Neural cell (in vitro differentiated cells): ENCODE measurements at regions not wholly inside any gene's neighbourhood (a gene's known extent, or its start where the extent isn't known, plus 50 kb on each side); places are given as distances from the start of the nearest gene placed in this dataset.

Source experiments
- EP300 ChIP-seq: fragments of 450-650 bp; conservative IDR thresholded peaks from 2 replicates; pipeline ENCODE4 v1.6.1; 2014; ENCODE audit warnings: antibody characterized with exemption, mild to moderate bottlenecking, moderate library complexity; ENCODE audit not compliant: poor library complexity, severe bottlenecking
- MXI1 ChIP-seq: fragments of 450-650 bp; conservative IDR thresholded peaks from 2 replicates; pipeline ENCODE4 v1.6.1; 2014; ENCODE audit warnings: antibody characterized with exemption, mild to moderate bottlenecking; ENCODE audit not compliant: poor library complexity, severe bottlenecking
- POLR2AphosphoS5 ChIP-seq: IDR thresholded peaks from 2 replicates; pipeline ENCODE4 v1.6.1; 2012
- SMC3 ChIP-seq: fragments of 450-650 bp; conservative IDR thresholded peaks from 2 replicates; pipeline ENCODE4 v1.6.1; 2014; ENCODE audit warnings: antibody characterized with exemption, mild to moderate bottlenecking, moderate library complexity; ENCODE audit not compliant: poor library complexity
- TF ChIP-seq, protein P1 (sequence below): fragments of 450-650 bp; IDR thresholded peaks from 2 replicates; pipeline ENCODE4 v1.5.1; 2014; ENCODE audit warnings: antibody characterized with exemption, mild to moderate bottlenecking, moderate library complexity; ENCODE audit not compliant: poor library complexity, severe bottlenecking

DNA sequence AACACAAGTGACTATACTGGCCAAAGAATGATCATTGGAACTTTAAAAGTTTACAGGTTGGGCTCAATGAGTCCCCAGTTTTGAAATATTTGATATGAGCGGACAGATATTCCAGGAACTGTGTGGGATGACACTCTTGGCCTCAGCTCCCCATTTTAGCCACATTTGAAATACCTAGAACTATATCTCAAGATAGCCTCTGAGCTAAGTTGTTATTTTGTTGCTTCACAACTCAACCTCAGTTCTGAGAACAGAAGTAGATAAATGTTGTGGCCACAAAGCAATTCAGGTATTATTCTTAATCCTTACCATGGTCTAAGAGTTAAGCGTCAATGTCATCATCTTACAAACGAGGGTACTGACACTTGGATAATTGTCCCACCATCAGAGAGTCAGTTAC is 172.2 kb upstream of the SETBP1 start:
- TF ChIP-seq, protein P1, sequence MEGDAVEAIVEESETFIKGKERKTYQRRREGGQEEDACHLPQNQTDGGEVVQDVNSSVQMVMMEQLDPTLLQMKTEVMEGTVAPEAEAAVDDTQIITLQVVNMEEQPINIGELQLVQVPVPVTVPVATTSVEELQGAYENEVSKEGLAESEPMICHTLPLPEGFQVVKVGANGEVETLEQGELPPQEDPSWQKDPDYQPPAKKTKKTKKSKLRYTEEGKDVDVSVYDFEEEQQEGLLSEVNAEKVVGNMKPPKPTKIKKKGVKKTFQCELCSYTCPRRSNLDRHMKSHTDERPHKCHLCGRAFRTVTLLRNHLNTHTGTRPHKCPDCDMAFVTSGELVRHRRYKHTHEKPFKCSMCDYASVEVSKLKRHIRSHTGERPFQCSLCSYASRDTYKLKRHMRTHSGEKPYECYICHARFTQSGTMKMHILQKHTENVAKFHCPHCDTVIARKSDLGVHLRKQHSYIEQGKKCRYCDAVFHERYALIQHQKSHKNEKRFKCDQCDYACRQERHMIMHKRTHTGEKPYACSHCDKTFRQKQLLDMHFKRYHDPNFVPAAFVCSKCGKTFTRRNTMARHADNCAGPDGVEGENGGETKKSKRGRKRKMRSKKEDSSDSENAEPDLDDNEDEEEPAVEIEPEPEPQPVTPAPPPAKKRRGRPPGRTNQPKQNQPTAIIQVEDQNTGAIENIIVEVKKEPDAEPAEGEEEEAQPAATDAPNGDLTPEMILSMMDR, result no peak
- no peak for TF ChIP-seq POLR2AphosphoS5
- no peak for TF ChIP-seq SMC3
- no peak for TF ChIP-seq EP300
- no peak for TF ChIP-seq MXI1
